Adipocyte (in vitro differentiated cells): ENCODE measurements at regions not wholly inside any gene's neighbourhood (a gene's known extent, or its start where the extent isn't known, plus 50 kb on each side); places are given as distances from the start of the nearest gene placed in this dataset.

ENCODE experiments used
- DNase-seq: peaks from one replicate; pipeline ENCODE4 v3.0.0-alpha.2; 2015; ENCODE audit warnings: low read depth
- H3K27me3 ChIP-seq: replicated peaks from 2 replicates; pipeline ENCODE4 v1.7.0; 2013; ENCODE audit warnings: mild to moderate bottlenecking, low read length, moderate library complexity; ENCODE audit not compliant: control insufficient read depth, insufficient read depth
- H3K36me3 ChIP-seq: 2 replicates; pipeline ENCODE4 v1.7.0; 2013; ENCODE audit warnings: low read length, mild to moderate bottlenecking, moderate library complexity; ENCODE audit not compliant: control insufficient read depth, insufficient read depth, severe bottlenecking
- H3K4me1 ChIP-seq: 2 replicates; pipeline ENCODE4 v1.7.0; 2013; ENCODE audit warnings: mild to moderate bottlenecking, low read length, moderate library complexity; ENCODE audit not compliant: control insufficient read depth, insufficient read depth
- H3K4me3 ChIP-seq: 2 replicates; pipeline ENCODE4 v1.7.0; 2013; ENCODE audit warnings: mild to moderate bottlenecking, low read length, moderate library complexity
- H3K9ac ChIP-seq: 2 replicates; pipeline ENCODE4 v1.7.0; 2013; ENCODE audit warnings: mild to moderate bottlenecking, low read length, moderate library complexity
- H3K9me3 ChIP-seq: 2 replicates; pipeline ENCODE4 v1.7.0; 2013; ENCODE audit warnings: mild to moderate bottlenecking, low read length, moderate library complexity; ENCODE audit not compliant: control insufficient read depth

- no peaks in the 10 kb centered on the region for H3K4me1 ChIP-seq
- no peaks in the 10 kb centered on the region for H3K36me3 ChIP-seq
- no peaks in the 10 kb centered on the region for H3K9me3 ChIP-seq
- H3K4me3 ChIP-seq: no peak overlapping the region
- H3K9ac ChIP-seq: no peak overlapping the region
- DNase-seq: no peak
- no peaks in the 10 kb centered on the region for H3K27me3 ChIP-seq
Measured at GRCh38 chr4:12963912-12964311, 520.2 kb downstream of the RAB28 start.

GRCh38 chr4:12963291-12963690 lies 520.8 kb downstream of the RAB28 start:
- no peaks in the 10 kb centered on the region for H3K36me3 ChIP-seq
- no peaks in the 10 kb centered on the region for H3K27me3 ChIP-seq
- H3K4me1 ChIP-seq: no peaks in the 10 kb centered on the region
- no peak overlapping the region for H3K9ac ChIP-seq
- H3K4me3 ChIP-seq: no peak overlapping the region
- no peak for DNase-seq
- H3K9me3 ChIP-seq: no peaks in the 10 kb centered on the region

GRCh38 chr4:12961713-12962112 lies 522.4 kb downstream of the RAB28 start:
- no peak overlapping the region for H3K9ac ChIP-seq
- no peaks in the 10 kb centered on the region for H3K36me3 ChIP-seq
- no peak overlapping the region for H3K4me3 ChIP-seq
- no peak for DNase-seq
- no peaks in the 10 kb centered on the region for H3K9me3 ChIP-seq
- no peaks in the 10 kb centered on the region for H3K4me1 ChIP-seq
- no peaks in the 10 kb centered on the region for H3K27me3 ChIP-seq

GRCh38 chr4:12958436-12958835 lies 525.7 kb downstream of the RAB28 start:
- Histone ChIP-seq H3K9me3 (no peaks in the 10 kb centered on the region), H3K4me1 (no peaks in the 10 kb centered on the region), H3K4me3 (no peak overlapping the region), H3K9ac (no peak overlapping the region), H3K27me3 (no peaks in the 10 kb centered on the region), H3K36me3 (no peaks in the 10 kb centered on the region)
- no peak for DNase-seq

- Histone ChIP-seq H3K4me1 (no peaks in the 10 kb centered on the region), H3K4me3 (no peak overlapping the region), H3K9ac (no peak overlapping the region), H3K27me3 (no peaks in the 10 kb centered on the region), H3K9me3 (no peaks in the 10 kb centered on the region), H3K36me3 (no peaks in the 10 kb centered on the region)
- no peak for DNase-seq
Measured at GRCh38 chr4:12957108-12957507, 527.0 kb downstream of the RAB28 start.

GRCh38 chr4:12956026-12956425 lies 528.1 kb downstream of the RAB28 start:
- DNase-seq: no peak
- Histone ChIP-seq H3K4me3 (no peak overlapping the region), H3K9me3 (no peaks in the 10 kb centered on the region), H3K4me1 (no peaks in the 10 kb centered on the region), H3K36me3 (no peaks in the 10 kb centered on the region), H3K27me3 (no peaks in the 10 kb centered on the region), H3K9ac (no peak overlapping the region)

GRCh38 chr4:12949719-12950490 lies 534.2 kb downstream of the RAB28 start:
- Histone ChIP-seq H3K36me3 (no peaks in the 10 kb centered on the region), H3K4me1 (peaks cover 9% of the 10 kb centered on the region), H3K27me3 (no peaks in the 10 kb centered on the region), H3K4me3 (no peak overlapping the region), H3K9ac (no peak overlapping the region), H3K9me3 (no peaks in the 10 kb centered on the region)
- DNase-seq: no peak

GRCh38 chr4:12943069-12943468 lies 541.1 kb downstream of the RAB28 start:
- Histone ChIP-seq H3K9ac (no peak overlapping the region), H3K4me3 (no peak overlapping the region), H3K9me3 (no peaks in the 10 kb centered on the region), H3K36me3 (no peaks in the 10 kb centered on the region), H3K27me3 (no peaks in the 10 kb centered on the region), H3K4me1 (no peaks in the 10 kb centered on the region)
- DNase-seq: no peak

- no peak overlapping the region for H3K4me3 ChIP-seq
- no peaks in the 10 kb centered on the region for H3K36me3 ChIP-seq
- no peaks in the 10 kb centered on the region for H3K4me1 ChIP-seq
- H3K27me3 ChIP-seq: no peaks in the 10 kb centered on the region
- peaks cover 10% of the 10 kb centered on the region for H3K9me3 ChIP-seq
- H3K9ac ChIP-seq: no peak overlapping the region
- no peak for DNase-seq
Measured at GRCh38 chr4:12933760-12934221, 550.3 kb downstream of the RAB28 start.

GRCh38 chr4:12932203-12932788 lies 551.8 kb downstream of the RAB28 start:
- H3K9me3 ChIP-seq: peaks cover 10% of the 10 kb centered on the region
- no peak overlapping the region for H3K4me3 ChIP-seq
- no peaks in the 10 kb centered on the region for H3K27me3 ChIP-seq
- H3K36me3 ChIP-seq: no peaks in the 10 kb centered on the region
- H3K9ac ChIP-seq: no peak overlapping the region
- no peaks in the 10 kb centered on the region for H3K4me1 ChIP-seq
- no peak for DNase-seq

GRCh38 chr4:12929784-12930183 lies 554.4 kb downstream of the RAB28 start:
- Histone ChIP-seq H3K9ac (no peak overlapping the region), H3K36me3 (no peaks in the 10 kb centered on the region), H3K27me3 (no peaks in the 10 kb centered on the region), H3K4me1 (no peaks in the 10 kb centered on the region), H3K9me3 (peaks cover 10% of the 10 kb centered on the region), H3K4me3 (no peak overlapping the region)
- DNase-seq: no peak
